H1 (cell line): ENCODE measurements at regions not wholly inside any gene's neighbourhood (a gene's known extent, or its start where the extent isn't known, plus 50 kb on each side); places are given as distances from the start of the nearest gene placed in this dataset.

Source experiments
- POLR2A ChIP-seq, 2 experiments: IDR thresholded peaks; 1 replicate in 1 of 2; 2 replicates in 1 of 2; pipeline ENCODE4 v1.6.1; 2011; ENCODE audit warnings: low read depth in 2 of 2, low read length in 2 of 2, mild to moderate bottlenecking in 2 of 2; ENCODE audit errors: control extremely low read depth in 1 of 2
- SAP30 ChIP-seq: fragments of 300-600 bp; sonication (generic); IDR thresholded peaks from 2 replicates; pipeline ENCODE4 v1.7.1; 2012; ENCODE audit warnings: low read length, moderate library complexity, mild to moderate bottlenecking, inconsistent platforms; ENCODE audit not compliant: insufficient read depth, insufficient replicate concordance
- SP4 ChIP-seq: IDR thresholded peaks from 2 replicates; pipeline ENCODE4 v1.6.1; 2012; ENCODE audit warnings: low read length, inconsistent platforms
- TAF7 ChIP-seq: optimal IDR thresholded peaks from 2 replicates; pipeline ENCODE3; 2011; ENCODE audit warnings: low read depth, mild to moderate bottlenecking, inconsistent platforms, low read length, moderate library complexity, borderline replicate concordance

DNA sequence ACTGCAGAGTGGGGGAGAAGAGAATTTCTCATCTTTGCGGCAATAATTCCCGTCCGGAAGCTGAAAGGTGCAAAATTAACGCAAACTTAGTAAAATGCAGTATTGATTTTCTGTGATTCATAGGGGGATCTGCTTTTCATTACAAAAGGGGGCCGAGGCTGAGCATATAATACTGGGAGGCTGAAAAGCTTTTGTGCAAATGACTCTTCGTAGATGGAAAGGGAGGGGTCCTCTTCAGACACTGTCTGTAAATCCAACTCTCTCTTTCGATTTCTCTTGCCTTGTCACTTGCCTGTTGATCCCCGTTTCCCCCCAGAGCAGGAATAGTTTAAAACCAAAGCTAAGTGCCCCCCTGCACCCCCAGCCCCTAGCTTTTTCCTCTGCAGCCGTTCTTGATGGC lies 258.2 kb downstream of the VRK1 start (continued):
- TF ChIP-seq SAP30 (no peak), TAF7 (no peak), SP4 (no peak), POLR2A (IDR thresholded peaks at IDR 0.05; ENCODE audit: control extremely low read depth in 1 of 2, low read depth in 2 of 2, low read length in 2 of 2) (no peak)
- TF ChIP-seq, all 59 proteins: peak for 0
